Parathyroid adenoma (tissue), 2 donors: ENCODE measurements at regions not wholly inside any gene's neighbourhood (a gene's known extent, or its start where the extent isn't known, plus 50 kb on each side); places are given as distances from the start of the nearest gene placed in this dataset.

Experiments
- H2AFZ ChIP-seq: fragments of 300-600 bp; sonication (generic); one replicate; pipeline ENCODE4 v1.7.0; 2017; ENCODE audit warnings: antibody characterized with exemption, mild to moderate bottlenecking
- H3K27ac ChIP-seq: fragments of 300-600 bp; sonication (generic); one replicate; pipeline ENCODE4 v1.7.0; 2017
- H3K27me3 ChIP-seq: fragments of 300-600 bp; sonication (generic); one replicate; pipeline ENCODE4 v1.7.0; 2017; ENCODE audit warnings: low read length; ENCODE audit not compliant: control insufficient read depth, insufficient read depth
- H3K36me3 ChIP-seq: fragments of 300-600 bp; sonication (generic); one replicate; pipeline ENCODE4 v1.7.0; 2017; ENCODE audit warnings: low read length; ENCODE audit not compliant: control insufficient read depth, insufficient read depth
- H3K4me1 ChIP-seq: fragments of 300-600 bp; sonication (generic); one replicate; pipeline ENCODE4 v1.7.0; 2017; ENCODE audit warnings: control low read depth
- H3K4me2 ChIP-seq: fragments of 300-600 bp; sonication (generic); one replicate; pipeline ENCODE4 v1.7.0; 2017; ENCODE audit warnings: low read length
- H3K4me3 ChIP-seq: fragments of 300-600 bp; sonication (generic); one replicate; pipeline ENCODE4 v1.7.0; 2017; ENCODE audit warnings: low read depth, low read length
- H3K79me2 ChIP-seq: fragments of 300-600 bp; sonication (generic); one replicate; pipeline ENCODE4 v1.7.0; 2017; ENCODE audit warnings: control low read depth
- H3K9ac ChIP-seq: fragments of 300-600 bp; sonication (generic); one replicate; pipeline ENCODE4 v1.7.0; 2017; ENCODE audit warnings: mild to moderate bottlenecking
- H3K9me3 ChIP-seq: fragments of 300-600 bp; sonication (generic); one replicate; pipeline ENCODE4 v1.7.0; 2017; ENCODE audit warnings: low read length; ENCODE audit not compliant: control insufficient read depth
- TF ChIP-seq, protein P1 (sequence below): fragments of 300-600 bp; sonication (generic); IDR thresholded peaks from one replicate; pipeline ENCODE4 v1.7.0; 2017; ENCODE audit warnings: antibody characterized with exemption, mild to moderate bottlenecking
- donor health status: primary hyperparathyroidism.

DNA sequence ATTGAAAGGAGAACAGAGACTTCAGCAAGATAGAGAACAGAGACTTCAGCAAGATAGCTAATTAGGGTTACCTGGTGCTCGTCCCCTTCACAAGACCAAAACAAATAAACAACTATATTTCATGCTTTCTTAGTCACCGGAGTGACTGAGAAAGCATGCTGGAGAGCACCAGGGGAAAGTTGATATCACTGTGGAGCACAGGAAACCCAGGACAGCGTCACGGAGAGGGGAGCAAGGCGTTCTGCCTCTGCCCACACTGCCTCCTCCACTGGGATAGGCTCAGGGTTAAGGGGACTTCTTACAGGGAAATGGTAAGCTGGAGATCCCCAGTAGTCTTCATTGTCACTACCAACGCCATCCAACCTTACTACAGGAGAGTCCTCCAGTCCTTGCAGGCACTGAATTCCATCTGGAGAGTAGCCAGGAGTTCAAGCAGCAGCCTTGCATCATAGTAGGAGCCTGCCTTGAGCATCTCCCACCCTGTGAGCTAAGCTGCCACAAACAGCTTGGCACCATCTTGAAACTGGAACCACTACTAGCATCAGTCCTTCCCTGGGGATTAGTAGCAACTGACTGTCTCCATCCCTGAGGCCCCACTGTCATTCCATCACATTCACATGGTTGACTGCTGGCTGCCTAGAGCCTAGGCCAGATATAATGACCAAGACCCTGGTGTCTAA is 239.4 kb downstream of the PLPP3 start:
- Histone ChIP-seq H2AFZ (no peak overlapping the region), H3K79me2 (no peaks in the 10 kb centered on the region), H3K27ac (no peak overlapping the region), H3K9me3 (no peaks in the 10 kb centered on the region), H3K4me2 (no peak overlapping the region), H3K4me1 (no peaks in the 10 kb centered on the region), H3K9ac (no peak overlapping the region), H3K36me3 (no peaks in the 10 kb centered on the region), H3K27me3 (no peaks in the 10 kb centered on the region), H3K4me3 (no peak overlapping the region)
- TF ChIP-seq, protein P1, sequence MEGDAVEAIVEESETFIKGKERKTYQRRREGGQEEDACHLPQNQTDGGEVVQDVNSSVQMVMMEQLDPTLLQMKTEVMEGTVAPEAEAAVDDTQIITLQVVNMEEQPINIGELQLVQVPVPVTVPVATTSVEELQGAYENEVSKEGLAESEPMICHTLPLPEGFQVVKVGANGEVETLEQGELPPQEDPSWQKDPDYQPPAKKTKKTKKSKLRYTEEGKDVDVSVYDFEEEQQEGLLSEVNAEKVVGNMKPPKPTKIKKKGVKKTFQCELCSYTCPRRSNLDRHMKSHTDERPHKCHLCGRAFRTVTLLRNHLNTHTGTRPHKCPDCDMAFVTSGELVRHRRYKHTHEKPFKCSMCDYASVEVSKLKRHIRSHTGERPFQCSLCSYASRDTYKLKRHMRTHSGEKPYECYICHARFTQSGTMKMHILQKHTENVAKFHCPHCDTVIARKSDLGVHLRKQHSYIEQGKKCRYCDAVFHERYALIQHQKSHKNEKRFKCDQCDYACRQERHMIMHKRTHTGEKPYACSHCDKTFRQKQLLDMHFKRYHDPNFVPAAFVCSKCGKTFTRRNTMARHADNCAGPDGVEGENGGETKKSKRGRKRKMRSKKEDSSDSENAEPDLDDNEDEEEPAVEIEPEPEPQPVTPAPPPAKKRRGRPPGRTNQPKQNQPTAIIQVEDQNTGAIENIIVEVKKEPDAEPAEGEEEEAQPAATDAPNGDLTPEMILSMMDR: no peak

DNA sequence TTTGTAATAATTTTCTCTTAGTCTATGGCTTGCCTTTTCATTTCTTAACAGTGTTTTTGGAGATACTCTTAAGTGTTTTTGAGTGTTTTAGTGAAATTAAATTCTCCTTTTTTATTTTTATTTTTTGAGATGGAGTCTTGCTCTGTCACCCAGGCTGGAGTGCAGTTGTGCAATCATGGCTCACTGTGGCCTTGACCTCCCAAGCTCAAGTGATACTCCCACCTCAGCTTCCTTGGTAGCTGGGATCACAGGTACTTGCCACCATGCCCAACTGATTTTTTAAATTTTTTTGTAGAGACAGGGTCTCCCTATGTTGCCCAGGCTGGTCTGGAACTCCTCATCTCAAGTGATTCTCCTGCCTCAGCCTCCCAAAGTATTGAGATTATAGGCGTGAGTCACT is 240.3 kb downstream of the PLPP3 start:
- no peak overlapping the region for H3K4me2 ChIP-seq
- H3K9ac ChIP-seq: no peak overlapping the region
- TF ChIP-seq, protein P1: no peak
- no peaks in the 10 kb centered on the region for H3K27me3 ChIP-seq
- H3K79me2 ChIP-seq: no peaks in the 10 kb centered on the region
- no peak overlapping the region for H2AFZ ChIP-seq
- H3K27ac ChIP-seq: no peak overlapping the region
- no peak overlapping the region for H3K4me3 ChIP-seq
- H3K4me1 ChIP-seq: no peaks in the 10 kb centered on the region
- H3K36me3 ChIP-seq: no peaks in the 10 kb centered on the region
- H3K9me3 ChIP-seq: no peaks in the 10 kb centered on the region

DNA sequence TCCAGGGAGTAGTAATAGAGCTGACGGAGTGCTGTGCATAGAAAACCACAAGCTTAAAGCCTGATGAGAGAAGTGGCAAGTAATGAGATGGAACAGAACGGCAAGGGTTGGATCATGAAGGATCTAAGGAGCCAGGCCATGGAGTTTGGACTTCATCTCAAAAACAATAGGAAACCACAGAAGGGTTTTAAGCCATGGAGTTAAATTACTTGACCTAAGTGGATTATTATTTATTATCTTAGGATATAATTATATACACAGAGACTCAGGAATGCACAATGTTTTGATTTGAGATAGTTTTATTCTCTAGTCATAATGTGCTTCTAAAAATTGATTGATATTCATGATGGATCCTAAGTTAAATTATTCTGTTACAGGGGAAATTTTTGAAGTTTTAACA is 242.4 kb downstream of the PLPP3 start:
- TF ChIP-seq, protein P1: no peak
- H3K4me3 ChIP-seq: no peak overlapping the region

GRCh38 chr1:56335394-56335793 is 244.0 kb downstream of the PLPP3 start:
- H3K27ac ChIP-seq: no peak overlapping the region
- H3K9ac ChIP-seq: no peak overlapping the region
- no peaks in the 10 kb centered on the region for H3K4me1 ChIP-seq
- TF ChIP-seq, protein P1: no peak
- H3K4me2 ChIP-seq: no peak overlapping the region
- no peaks in the 10 kb centered on the region for H3K27me3 ChIP-seq
- no peaks in the 10 kb centered on the region for H3K79me2 ChIP-seq
- H2AFZ ChIP-seq: no peak overlapping the region
- no peak overlapping the region for H3K4me3 ChIP-seq
- H3K36me3 ChIP-seq: no peaks in the 10 kb centered on the region
- H3K9me3 ChIP-seq: no peaks in the 10 kb centered on the region

More for the DNA sequence above, 242.4 kb downstream of the PLPP3 start:
- Histone ChIP-seq H3K4me2 (no peak overlapping the region), H3K9me3 (no peaks in the 10 kb centered on the region), H3K9ac (no peak overlapping the region), H2AFZ (no peak overlapping the region), H3K27me3 (no peaks in the 10 kb centered on the region), H3K4me1 (no peaks in the 10 kb centered on the region), H3K36me3 (no peaks in the 10 kb centered on the region), H3K27ac (no peak overlapping the region), H3K79me2 (no peaks in the 10 kb centered on the region)

DNA sequence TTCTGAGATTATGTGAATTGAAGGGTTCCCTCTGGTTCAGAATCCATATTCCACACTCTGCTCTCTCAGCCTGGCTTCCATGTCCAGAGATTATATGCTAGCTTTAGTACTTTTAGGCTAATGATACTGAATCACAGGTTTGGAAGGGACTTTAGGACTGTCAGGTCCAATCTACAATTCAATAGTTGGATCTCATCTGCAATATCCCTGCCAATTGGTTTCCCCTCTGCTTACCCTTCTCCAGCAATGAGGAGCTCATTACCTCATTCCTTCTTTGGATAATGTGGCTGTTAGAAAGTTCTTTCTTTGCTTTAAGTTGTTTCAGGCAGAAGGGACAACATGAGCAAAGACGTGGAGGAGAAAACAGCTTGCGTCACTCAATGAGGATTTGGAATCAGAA is 245.3 kb downstream of the PLPP3 start:
- H2AFZ ChIP-seq: no peak overlapping the region
- no peaks in the 10 kb centered on the region for H3K9me3 ChIP-seq
- TF ChIP-seq, protein P1: no peak
- H3K27me3 ChIP-seq: no peaks in the 10 kb centered on the region
- no peaks in the 10 kb centered on the region for H3K4me1 ChIP-seq
- H3K9ac ChIP-seq: no peak overlapping the region
- H3K4me2 ChIP-seq: no peak overlapping the region
- H3K4me3 ChIP-seq: no peak overlapping the region
- no peaks in the 10 kb centered on the region for H3K79me2 ChIP-seq
- H3K27ac ChIP-seq: no peak overlapping the region
- no peaks in the 10 kb centered on the region for H3K36me3 ChIP-seq
